ENCODE measurements at regions not wholly inside any gene's neighbourhood (a gene's known extent, or its start where the extent isn't known, plus 50 kb on each side); places are given as distances from the start of the nearest gene placed in this dataset.

- TF ChIP-seq CTCF (IDR thresholded peaks at IDR 0.05) (no peak), POLR2A (IDR thresholded peaks at IDR 0.05) (no peak)
- Histone ChIP-seq H3K9me3 (no peaks in the 10 kb centered on the region), H3K27me3 (no peaks in the 10 kb centered on the region), H3K4me1 (peaks cover 0 to 9% (median 3%) of the 10 kb centered on the region in 3 donors), H3K4me3 (no peak overlapping the region), H3K36me3 (no peaks in the 10 kb centered on the region), H3K27ac (no peak overlapping the region)
- no peak for DNase-seq
- intact Hi-C loops (cut with DNase I), result no loop called here
- WGBS, 2 donors, result 85 to 86% methylated on average over 3 of the region's 3 CpGs
Measured at GRCh38 chr7:106595922-106596321, 65.0 kb downstream of the CCDC71L start.

DNA sequence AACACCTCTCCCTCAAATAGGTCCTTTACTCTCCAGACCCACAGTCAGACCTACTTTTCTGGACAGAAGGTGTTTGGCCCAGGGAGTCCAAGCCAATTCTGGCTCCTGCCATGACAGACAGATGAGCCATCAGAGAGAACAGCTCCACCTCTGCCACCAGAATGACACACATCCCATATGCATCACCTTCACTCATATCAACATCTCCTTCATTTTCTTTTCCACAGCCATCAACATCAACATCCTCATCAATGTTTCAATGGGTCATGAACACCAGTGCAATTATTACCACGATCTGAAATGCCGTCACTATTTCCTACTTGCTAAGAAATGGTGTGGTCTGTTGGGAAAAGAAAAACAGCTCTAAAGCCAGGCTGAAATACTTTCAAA is 67.9 kb downstream of the CCDC71L start:
- 91 to 97% methylated on average over 2 of the region's 2 CpGs for WGBS, 2 donors
- TF ChIP-seq CTCF (IDR thresholded peaks at IDR 0.05) (no peak), POLR2A (IDR thresholded peaks at IDR 0.05) (no peak)
- no peaks in the 10 kb centered on the region for H3K27me3 ChIP-seq
- H3K27ac ChIP-seq, result no peak overlapping the region
- intact Hi-C loops (cut with DNase I), result no loop called here
- no peaks in the 10 kb centered on the region for H3K4me1 ChIP-seq
- no peaks in the 10 kb centered on the region for H3K36me3 ChIP-seq
- no peak for DNase-seq
- H3K4me3 ChIP-seq, result no peak overlapping the region
- no peaks in the 10 kb centered on the region for H3K9me3 ChIP-seq

- intact Hi-C loops (cut with DNase I), result no loop called here
Measured at GRCh38 chr7:106592282-106593027, 68.5 kb downstream of the CCDC71L start.

GRCh38 chr7:106591146-106591545 is 69.8 kb downstream of the CCDC71L start:
- 73 to 90% methylated on average over 4 of the region's 4 CpGs for WGBS, 2 donors
- H3K4me1 ChIP-seq, result no peaks in the 10 kb centered on the region
- no peak overlapping the region for H3K4me3 ChIP-seq
- no peaks in the 10 kb centered on the region for H3K9me3 ChIP-seq
- no peaks in the 10 kb centered on the region for H3K27me3 ChIP-seq
- intact Hi-C loops (cut with DNase I), result no loop called here
- H3K27ac ChIP-seq, result no peak overlapping the region
- H3K36me3 ChIP-seq, result no peaks in the 10 kb centered on the region
- DNase-seq, result no peak
- TF ChIP-seq POLR2A (IDR thresholded peaks at IDR 0.05), result no peak
- no peak for TF ChIP-seq CTCF (IDR thresholded peaks at IDR 0.05)

More at GRCh38 chr7:106592282-106593027, 68.5 kb downstream of the CCDC71L start:
- WGBS, 2 donors, result 29 to 42% methylated on average over 1 of the region's 1 CpG
- H3K36me3 ChIP-seq, result no peaks in the 10 kb centered on the region
- H3K27ac ChIP-seq, result no peak overlapping the region
- H3K27me3 ChIP-seq, result no peaks in the 10 kb centered on the region
- H3K4me3 ChIP-seq, result no peak overlapping the region
- no peak for DNase-seq
- H3K9me3 ChIP-seq, result no peaks in the 10 kb centered on the region
- TF ChIP-seq CTCF (IDR thresholded peaks at IDR 0.05) (no peak), POLR2A (IDR thresholded peaks at IDR 0.05) (no peak)
- H3K4me1 ChIP-seq, result no peaks in the 10 kb centered on the region

DNA sequence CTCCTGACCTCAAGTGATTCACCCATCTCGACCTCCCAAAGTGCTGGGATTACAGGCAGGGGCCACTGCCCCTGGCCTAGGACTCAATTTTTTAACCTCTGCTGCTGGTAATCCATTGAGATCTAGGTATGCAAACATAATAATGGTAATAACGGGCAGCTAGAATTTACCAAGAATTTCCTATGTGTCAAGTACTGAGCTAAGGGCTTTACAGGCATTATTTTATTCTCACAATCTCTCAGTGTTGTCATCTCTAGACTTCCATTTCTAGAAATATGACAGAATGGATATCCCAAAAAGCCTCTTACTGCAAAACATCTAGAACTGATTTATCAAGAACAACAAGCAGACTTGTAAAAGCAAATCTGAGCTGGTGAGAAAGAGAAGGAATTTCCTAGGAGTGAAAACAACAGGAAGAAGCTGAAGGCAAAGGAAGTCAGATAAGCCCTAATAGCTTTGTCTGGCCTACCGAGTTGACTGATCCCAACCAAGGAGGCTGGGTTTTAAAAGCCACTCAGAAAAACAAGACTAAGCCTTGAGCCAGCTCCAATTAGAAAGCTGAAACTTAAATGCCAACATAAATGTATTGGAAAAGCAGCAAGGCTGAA is 70.6 kb downstream of the CCDC71L start:
- DNase-seq, result no peak
- no peak overlapping the region for H3K27ac ChIP-seq
- no peaks in the 10 kb centered on the region for H3K27me3 ChIP-seq
- H3K9me3 ChIP-seq, result no peaks in the 10 kb centered on the region
- H3K36me3 ChIP-seq, result no peaks in the 10 kb centered on the region
- 31 to 58% methylated on average over 3 of the region's 3 CpGs for WGBS, 2 donors
- no peaks in the 10 kb centered on the region for H3K4me1 ChIP-seq
- no peak overlapping the region for H3K4me3 ChIP-seq
- no peak for TF ChIP-seq POLR2A (IDR thresholded peaks at IDR 0.05)
- TF ChIP-seq CTCF (IDR thresholded peaks at IDR 0.05), result no peak
- intact Hi-C loops (cut with DNase I), result no loop called here
